Mucosa of stomach (tissue), 1 donor: ENCODE measurements at regions not wholly inside any gene's neighbourhood (a gene's known extent, or its start where the extent isn't known, plus 50 kb on each side); places are given as distances from the start of the nearest gene placed in this dataset.

ENCODE experiments used
- H3K27me3 ChIP-seq: one replicate; pipeline ENCODE4 v1.7.0; 2013; ENCODE audit warnings: mild to moderate bottlenecking, low read length; ENCODE audit not compliant: control insufficient read depth, insufficient read depth
- H3K36me3 ChIP-seq: one replicate; pipeline ENCODE4 v1.7.0; 2013; ENCODE audit warnings: low read length; ENCODE audit not compliant: control insufficient read depth, insufficient read depth
- H3K4me1 ChIP-seq: one replicate; pipeline ENCODE4 v1.7.0; 2013; ENCODE audit warnings: mild to moderate bottlenecking, low read length; ENCODE audit not compliant: control insufficient read depth, insufficient read depth
- H3K4me3 ChIP-seq: one replicate; pipeline ENCODE4 v1.7.0; 2013; ENCODE audit warnings: low read length
- H3K9ac ChIP-seq: one replicate; pipeline ENCODE4 v1.7.0; 2013; ENCODE audit warnings: mild to moderate bottlenecking, low read length, moderate library complexity
- H3K9me3 ChIP-seq: one replicate; pipeline ENCODE4 v1.7.0; 2013; ENCODE audit warnings: mild to moderate bottlenecking, low read length, moderate library complexity; ENCODE audit not compliant: control insufficient read depth
- donor health status: Pancreatic carcinoma.

DNA sequence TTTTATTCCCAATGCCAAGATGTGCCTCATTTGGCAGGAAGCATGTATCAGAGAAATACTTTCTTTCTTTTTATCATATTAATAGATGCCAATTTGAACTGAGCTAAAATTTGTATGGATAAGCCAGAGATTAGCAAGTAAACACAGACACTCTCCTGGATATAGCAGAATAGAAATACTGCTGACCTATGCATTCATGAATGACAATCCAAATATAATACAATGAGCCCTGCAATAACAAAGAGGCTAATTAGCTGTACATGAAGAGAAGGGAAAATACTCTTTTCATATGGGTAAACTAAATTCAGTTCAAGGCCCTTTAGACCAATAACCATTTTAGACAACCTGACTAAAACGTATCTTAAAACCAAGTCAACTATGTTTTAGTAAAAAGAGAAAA is 388.1 kb upstream of the NR5A2 start:
- H3K9ac ChIP-seq = no peak overlapping the region
- no peak overlapping the region for H3K4me3 ChIP-seq
- H3K9me3 ChIP-seq = no peaks in the 10 kb centered on the region
- H3K36me3 ChIP-seq = no peaks in the 10 kb centered on the region
- no peaks in the 10 kb centered on the region for H3K4me1 ChIP-seq
- no peaks in the 10 kb centered on the region for H3K27me3 ChIP-seq

DNA sequence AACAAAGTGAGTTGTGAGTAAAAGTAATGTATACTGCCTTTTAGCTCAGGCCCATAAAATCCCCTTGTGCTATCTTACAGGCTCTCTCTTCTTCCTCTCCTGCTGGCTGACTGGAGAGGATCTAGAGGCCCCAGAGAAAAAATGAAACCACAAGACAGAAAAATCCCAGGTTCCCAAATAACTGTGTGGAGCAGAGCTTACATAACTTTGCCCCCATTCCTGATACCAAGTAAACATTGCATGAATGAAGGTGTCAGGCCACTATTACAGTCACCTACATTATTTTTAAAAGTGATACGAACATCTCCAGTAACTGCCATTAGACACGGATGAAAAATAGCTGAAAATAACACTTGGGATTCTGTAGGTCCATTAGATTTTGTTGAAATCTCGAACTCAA is 386.0 kb upstream of the NR5A2 start:
- H3K9me3 ChIP-seq = no peaks in the 10 kb centered on the region
- no peaks in the 10 kb centered on the region for H3K36me3 ChIP-seq
- no peaks in the 10 kb centered on the region for H3K4me1 ChIP-seq
- no peak overlapping the region for H3K9ac ChIP-seq
- H3K27me3 ChIP-seq = no peaks in the 10 kb centered on the region
- no peak overlapping the region for H3K4me3 ChIP-seq

DNA sequence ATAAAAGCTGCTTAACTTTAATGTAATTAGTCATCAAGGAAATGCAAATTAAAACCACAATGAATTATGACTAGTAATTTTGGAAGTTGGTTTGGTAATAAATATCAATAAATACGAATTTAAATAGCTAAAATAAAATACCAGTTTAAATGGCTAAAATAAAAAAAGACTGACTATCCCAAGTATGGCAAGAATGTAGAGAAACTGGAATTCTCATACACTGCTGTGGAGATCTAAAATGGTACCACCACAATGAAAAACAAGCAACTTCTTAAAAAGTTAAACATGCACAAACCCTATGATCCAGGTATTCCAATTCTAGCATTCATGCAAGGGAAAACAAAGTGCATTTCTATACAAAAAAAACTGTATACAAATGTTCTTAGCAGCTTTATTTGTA is 382.6 kb upstream of the NR5A2 start:
- Histone ChIP-seq H3K36me3 (no peaks in the 10 kb centered on the region), H3K4me1 (no peaks in the 10 kb centered on the region), H3K4me3 (no peak overlapping the region), H3K9ac (no peak overlapping the region), H3K27me3 (no peaks in the 10 kb centered on the region), H3K9me3 (no peaks in the 10 kb centered on the region)

DNA sequence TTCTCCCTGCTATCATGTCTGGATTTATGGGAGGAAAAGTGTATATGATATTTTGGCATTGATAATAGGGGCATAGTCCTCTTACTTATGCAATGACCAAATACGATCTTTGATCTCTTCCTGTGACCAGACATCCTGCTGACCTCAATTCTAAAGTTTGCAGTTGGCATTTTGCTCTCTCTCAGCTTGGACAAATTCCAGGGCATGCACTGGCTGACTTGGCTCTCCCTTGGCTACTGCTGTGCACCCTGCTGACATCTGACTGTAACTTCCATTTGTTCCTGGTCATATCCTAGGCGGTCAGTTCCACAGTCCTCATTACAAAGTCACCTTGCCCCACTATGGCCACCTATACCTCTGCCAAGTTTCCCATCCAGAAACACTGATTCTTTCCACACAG is 380.7 kb upstream of the NR5A2 start:
- no peaks in the 10 kb centered on the region for H3K4me1 ChIP-seq

DNA sequence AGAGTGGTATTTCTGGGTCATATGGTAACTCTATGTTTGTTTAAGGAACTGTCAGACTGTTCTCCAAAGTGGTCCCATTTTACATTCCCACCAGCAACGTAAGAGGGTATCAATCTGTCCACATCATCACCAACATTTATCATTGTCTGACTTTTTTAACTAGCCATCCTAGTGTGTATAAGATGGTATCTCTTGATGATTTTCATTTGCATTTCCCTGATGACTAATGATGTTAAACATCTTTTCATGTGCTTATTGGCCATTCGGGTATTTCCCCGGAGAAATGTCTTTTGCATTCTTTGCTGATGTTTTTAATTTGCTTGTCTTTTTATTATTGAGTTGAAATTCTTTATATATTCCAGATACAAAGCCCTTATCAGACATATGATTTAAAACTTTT is 370.1 kb upstream of the NR5A2 start:
- no peak overlapping the region for H3K9ac ChIP-seq
- H3K4me1 ChIP-seq = no peaks in the 10 kb centered on the region
- H3K27me3 ChIP-seq = no peaks in the 10 kb centered on the region

More for the DNA sequence above, 380.7 kb upstream of the NR5A2 start:
- H3K9me3 ChIP-seq = no peaks in the 10 kb centered on the region
- no peak overlapping the region for H3K4me3 ChIP-seq
- H3K27me3 ChIP-seq = no peaks in the 10 kb centered on the region
- H3K36me3 ChIP-seq = no peaks in the 10 kb centered on the region
- H3K9ac ChIP-seq = no peak overlapping the region

DNA sequence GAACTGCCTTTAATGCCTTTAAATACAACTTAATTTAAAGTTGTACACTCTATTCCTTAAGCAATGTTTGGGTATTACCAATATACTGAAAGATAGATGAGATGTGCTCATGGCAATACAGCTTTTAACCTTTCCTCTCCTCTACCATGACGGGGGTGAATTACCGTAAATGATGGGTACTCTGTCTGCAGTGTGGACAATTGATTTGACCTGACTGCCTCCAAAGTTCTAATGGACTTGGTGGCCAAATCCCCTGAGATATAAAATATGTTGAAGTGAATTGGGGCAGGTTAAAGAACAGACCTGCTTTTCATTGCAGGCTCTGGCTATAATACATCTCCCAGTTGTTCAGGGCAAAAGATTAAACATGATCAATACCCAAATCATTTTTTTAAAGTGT is 367.4 kb upstream of the NR5A2 start:
- Histone ChIP-seq H3K9me3 (no peaks in the 10 kb centered on the region), H3K9ac (no peak overlapping the region), H3K27me3 (no peaks in the 10 kb centered on the region), H3K36me3 (no peaks in the 10 kb centered on the region), H3K4me3 (no peak overlapping the region), H3K4me1 (no peaks in the 10 kb centered on the region)

More for the DNA sequence above, 370.1 kb upstream of the NR5A2 start:
- Histone ChIP-seq H3K9me3 (no peaks in the 10 kb centered on the region), H3K36me3 (no peaks in the 10 kb centered on the region), H3K4me3 (no peak overlapping the region)

DNA sequence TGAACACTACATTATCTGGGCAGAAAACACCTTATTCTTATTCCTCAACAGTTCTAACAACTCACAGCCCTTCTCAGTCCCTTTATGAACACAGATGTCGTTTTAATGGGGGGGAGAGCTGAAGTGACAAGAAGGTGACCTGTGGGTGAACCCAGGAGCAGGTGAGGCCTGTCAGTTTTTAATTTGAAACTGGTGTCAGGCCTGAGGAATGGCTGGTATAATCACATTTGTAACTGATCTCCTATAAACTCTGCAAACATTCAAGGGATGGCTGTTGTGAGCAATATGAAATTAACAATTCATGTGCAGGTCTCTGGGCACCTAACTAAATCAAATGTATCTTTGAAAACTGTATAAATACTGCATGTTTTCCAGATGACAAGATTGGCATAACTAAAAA is 362.1 kb upstream of the NR5A2 start:
- Histone ChIP-seq H3K4me3 (no peak overlapping the region), H3K9ac (no peak overlapping the region), H3K36me3 (no peaks in the 10 kb centered on the region), H3K27me3 (no peaks in the 10 kb centered on the region), H3K9me3 (no peaks in the 10 kb centered on the region), H3K4me1 (no peaks in the 10 kb centered on the region)

DNA sequence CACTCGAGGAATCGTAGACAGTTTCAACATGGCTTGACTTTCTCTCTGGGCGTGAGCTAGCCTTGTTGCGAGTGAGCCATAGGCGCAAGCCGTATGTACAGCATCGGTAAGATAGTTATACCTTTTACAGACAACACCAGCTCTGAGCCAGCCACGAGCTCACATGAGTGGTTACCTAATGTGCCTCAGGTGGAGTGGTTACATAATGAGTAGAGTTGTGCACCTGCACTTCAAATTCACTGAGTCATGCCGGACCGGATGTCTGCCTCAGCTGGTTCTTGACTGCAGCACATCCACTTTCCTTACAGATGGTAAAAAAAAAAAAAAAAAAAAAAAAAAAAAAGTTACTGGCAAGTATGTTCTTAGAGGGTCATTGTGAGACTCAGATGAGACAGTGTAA is 360.4 kb upstream of the NR5A2 start:
- H3K9ac ChIP-seq = no peak overlapping the region
- H3K36me3 ChIP-seq = no peaks in the 10 kb centered on the region
- H3K27me3 ChIP-seq = no peaks in the 10 kb centered on the region
- no peaks in the 10 kb centered on the region for H3K4me1 ChIP-seq
- H3K9me3 ChIP-seq = no peaks in the 10 kb centered on the region
- no peak overlapping the region for H3K4me3 ChIP-seq

DNA sequence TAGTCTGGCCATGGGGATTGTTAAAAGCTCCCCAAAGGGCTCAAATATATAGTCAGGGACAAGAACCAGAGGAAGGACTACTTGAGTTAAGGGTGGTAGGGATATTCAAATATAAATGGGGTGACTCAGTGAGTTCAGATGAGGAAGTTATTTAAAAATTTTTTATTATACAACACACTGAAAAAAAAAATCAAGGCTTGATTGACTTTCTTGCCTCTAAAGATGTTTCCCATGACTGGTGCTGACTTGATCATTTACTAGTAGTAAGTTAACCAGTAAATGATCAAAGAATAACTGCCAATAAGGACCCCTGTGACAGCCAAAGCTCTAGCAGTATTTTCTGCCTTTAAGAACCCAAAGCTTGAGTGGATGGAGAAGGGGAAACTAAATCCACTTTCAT is 357.6 kb upstream of the NR5A2 start:
- Histone ChIP-seq H3K9ac (no peak overlapping the region), H3K36me3 (no peaks in the 10 kb centered on the region), H3K9me3 (no peaks in the 10 kb centered on the region), H3K4me3 (no peak overlapping the region), H3K27me3 (no peaks in the 10 kb centered on the region), H3K4me1 (no peaks in the 10 kb centered on the region)

DNA sequence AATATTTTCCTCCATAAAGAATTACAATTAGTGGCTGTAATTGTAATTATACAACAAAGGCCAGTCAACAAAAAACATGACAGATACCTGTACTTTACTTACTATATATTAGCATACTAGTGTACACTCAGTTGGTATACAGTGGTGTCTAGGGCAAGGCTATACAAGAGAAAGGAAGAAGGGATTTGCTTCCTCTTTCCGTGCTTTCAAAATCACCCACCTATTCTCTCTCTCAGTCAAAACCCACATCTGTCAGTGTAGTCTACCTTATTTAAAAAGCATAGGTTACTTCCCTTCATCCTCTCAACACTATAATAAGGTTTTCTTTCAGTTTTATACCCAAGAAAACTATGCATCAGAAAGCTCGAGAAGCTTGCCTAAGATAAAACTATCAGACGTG is 355.8 kb upstream of the NR5A2 start:
- Histone ChIP-seq H3K36me3 (no peaks in the 10 kb centered on the region), H3K4me1 (no peaks in the 10 kb centered on the region), H3K27me3 (no peaks in the 10 kb centered on the region), H3K9ac (no peak overlapping the region), H3K9me3 (no peaks in the 10 kb centered on the region), H3K4me3 (no peak overlapping the region)

DNA sequence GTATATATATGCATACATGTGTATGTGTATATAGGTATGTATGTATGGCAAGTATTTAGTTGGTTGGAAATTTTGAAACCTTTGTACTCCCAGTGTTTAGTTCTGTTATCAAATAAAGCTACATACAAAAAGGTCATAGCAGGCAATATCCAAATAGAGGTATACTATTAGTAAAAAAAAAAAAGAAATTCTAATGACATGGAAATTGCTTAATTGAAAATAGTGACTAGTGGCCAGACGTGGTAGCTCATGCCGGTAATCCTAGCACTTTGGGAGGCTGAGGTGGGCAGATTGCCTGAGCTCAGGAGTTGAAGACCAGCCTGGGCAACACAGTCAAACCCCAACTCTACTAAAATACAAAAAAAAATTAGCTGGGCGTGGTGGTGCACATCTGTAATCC is 351.6 kb upstream of the NR5A2 start:
- Histone ChIP-seq H3K36me3 (no peaks in the 10 kb centered on the region), H3K9me3 (no peaks in the 10 kb centered on the region), H3K4me1 (no peaks in the 10 kb centered on the region), H3K27me3 (no peaks in the 10 kb centered on the region), H3K4me3 (no peak overlapping the region), H3K9ac (no peak overlapping the region)

DNA sequence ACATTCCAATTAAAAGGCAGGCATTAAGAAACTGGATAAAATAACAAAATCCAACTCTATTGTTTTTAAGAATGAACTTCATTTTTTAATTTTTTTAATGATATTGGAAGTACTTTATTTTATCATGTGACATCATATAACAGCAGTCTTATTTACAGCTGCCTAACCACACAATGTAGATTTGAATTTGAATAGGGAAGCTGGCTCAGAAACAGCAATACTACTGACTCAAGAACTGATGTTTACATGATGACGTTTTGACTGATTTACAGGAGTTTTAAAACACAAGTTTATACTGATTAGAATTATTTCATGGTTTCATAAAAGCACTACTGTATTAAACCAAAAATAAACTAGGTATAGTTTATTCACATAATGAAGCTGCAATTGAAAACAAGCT is 348.7 kb upstream of the NR5A2 start:
- H3K36me3 ChIP-seq = no peaks in the 10 kb centered on the region
- no peaks in the 10 kb centered on the region for H3K4me1 ChIP-seq

DNA sequence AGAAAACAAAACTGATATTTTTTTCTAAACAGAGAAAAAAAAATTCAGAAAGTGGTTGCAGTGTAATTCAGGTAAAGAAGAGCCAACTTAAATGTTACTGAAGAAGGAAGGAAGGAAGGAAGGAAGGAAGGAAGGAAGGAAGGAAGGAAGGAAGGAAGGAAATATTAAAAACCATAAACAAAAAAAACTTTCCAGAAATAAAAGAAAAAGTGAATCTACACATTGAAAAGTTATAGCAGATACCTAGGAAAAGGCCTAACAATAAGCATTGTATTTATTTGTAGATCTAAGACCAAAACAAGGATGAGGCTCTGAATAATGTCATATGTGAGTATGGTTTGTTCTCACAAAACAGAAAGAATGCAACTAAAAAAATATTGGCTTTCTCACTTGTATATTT is 345.4 kb upstream of the NR5A2 start:
- Histone ChIP-seq H3K27me3 (no peaks in the 10 kb centered on the region), H3K36me3 (no peaks in the 10 kb centered on the region), H3K9ac (no peak overlapping the region), H3K9me3 (no peaks in the 10 kb centered on the region), H3K4me3 (no peak overlapping the region), H3K4me1 (no peaks in the 10 kb centered on the region)

More for the DNA sequence above, 348.7 kb upstream of the NR5A2 start:
- Histone ChIP-seq H3K4me3 (no peak overlapping the region), H3K9me3 (no peaks in the 10 kb centered on the region), H3K9ac (no peak overlapping the region), H3K27me3 (no peaks in the 10 kb centered on the region)
